Caki2 (cell line): ENCODE measurements at regions not wholly inside any gene's neighbourhood (a gene's known extent, or its start where the extent isn't known, plus 50 kb on each side); places are given as distances from the start of the nearest gene placed in this dataset.
A peak's percentile ranks its signal among the peaks of the same experiment; 100 is the strongest.
"Not testable (repeated sequence)": the region's sequence is repeated elsewhere in the genome, so short reads cannot be mapped to it uniquely, and the experiment has no call there.

ENCODE experiments used
- DNase-seq: peaks from one replicate; pipeline ENCODE4 v3.0.0-alpha.2; 2015; ENCODE audit warnings: low read depth
- in situ Hi-C: cut with HindIII; loops from 2 replicates; pipeline ENCODE4 v1.10.0; 2016; ENCODE audit warnings: low sequenced_read_pairs, low pct_unique_long_range_greater_than_20kb, mixed read lengths

DNA sequence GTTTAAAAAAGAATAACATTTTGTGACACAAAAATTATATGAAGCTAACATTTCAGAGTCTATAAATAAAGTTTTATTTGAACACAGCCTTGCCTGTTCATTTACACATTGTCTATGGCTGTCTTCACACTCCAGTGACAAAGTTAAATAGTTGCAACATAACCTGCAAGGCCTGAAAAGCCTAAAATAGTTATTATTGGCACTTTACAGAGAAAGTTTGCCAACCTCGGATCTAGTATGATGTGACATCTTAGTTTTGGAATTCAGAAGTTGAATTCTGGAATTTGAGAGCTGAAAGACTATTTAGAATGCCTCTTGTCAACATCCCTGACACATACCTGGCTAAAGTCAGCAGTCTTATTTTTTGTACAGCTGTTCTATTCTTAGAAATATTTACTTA is 68.3 kb downstream of the DYRK2 start:
- DNase-seq: peak; percentile 85
- in situ Hi-C loops: loop anchor here (25.0 kb wide), 1 partner anchor 770 kb away; no protein-coding TSS in a partner anchor

DNA sequence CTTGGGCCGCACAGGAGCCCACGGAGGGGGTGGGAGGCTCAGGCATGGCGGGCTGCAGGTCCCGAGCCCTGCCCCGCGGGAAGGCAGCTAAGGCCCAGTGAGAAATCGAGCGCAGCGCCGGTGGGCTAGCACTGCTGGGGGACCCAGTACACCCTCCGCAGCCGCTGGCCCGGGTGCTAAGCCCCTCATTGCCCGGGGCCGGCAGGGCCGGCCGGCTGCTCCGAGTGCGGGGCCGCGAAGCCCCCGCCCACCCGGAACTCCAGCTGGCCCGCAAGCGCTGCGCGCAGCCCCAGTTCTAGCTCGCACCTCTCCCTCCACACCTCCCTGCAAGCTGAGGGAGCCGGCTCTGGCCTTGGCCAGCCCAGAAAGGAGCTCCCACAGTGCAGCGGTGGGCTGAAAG is 70.8 kb downstream of the DYRK2 start:
- DNase-seq: not testable (repeated sequence)
- in situ Hi-C loops: loop anchor here (25.0 kb wide), 1 partner anchor 768 kb away; no protein-coding TSS in a partner anchor

DNA sequence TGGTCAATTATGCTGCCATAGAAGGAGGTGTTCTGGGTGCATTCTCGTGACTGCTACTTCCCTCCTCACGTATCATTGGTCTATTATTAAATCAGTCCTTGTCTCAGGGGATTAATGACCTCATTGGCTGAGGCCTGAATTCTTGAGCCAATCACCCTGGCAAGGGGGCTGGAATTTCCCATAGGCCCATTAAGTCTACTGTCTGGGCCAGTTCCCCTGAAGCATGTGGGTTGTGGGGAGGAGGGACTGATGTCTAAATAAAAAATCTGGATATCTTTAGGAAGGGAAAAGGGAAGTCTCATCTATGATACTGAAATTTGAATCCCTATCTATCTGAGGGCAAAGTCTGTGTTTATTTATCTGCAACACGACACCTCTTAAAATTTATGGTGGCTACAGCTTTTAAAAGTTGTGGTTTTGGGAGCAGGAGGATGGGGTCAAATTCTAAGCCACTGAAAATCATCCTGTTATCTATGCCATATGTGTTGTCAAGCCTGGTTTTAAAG is 71.9 kb downstream of the DYRK2 start:
- in situ Hi-C loops: loop anchor here (25.0 kb wide), 1 partner anchor 767 kb away; no protein-coding TSS in a partner anchor
- DNase-seq: peak; percentile 84

DNA sequence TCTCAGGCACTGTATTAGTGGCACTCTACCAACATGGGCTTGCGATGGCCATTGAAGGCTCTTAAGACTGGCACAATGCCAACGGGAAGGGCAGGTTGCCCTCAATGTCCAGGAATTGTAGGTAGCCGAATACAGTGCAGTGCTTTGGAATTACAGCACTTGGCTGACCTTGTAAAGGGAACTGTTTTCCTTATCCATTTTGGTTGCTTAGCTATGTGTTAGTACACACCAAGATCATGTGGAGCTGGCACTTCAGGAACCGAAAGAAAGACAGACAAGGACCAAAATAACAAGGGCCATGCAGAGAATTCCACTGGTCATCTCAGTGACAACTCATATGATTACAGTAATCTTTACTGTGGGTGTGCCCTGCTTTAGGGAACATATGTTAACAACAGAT is 72.7 kb downstream of the DYRK2 start:
- in situ Hi-C loops: loop anchor here (25.0 kb wide), 1 partner anchor 766 kb away; no protein-coding TSS in a partner anchor

DNA sequence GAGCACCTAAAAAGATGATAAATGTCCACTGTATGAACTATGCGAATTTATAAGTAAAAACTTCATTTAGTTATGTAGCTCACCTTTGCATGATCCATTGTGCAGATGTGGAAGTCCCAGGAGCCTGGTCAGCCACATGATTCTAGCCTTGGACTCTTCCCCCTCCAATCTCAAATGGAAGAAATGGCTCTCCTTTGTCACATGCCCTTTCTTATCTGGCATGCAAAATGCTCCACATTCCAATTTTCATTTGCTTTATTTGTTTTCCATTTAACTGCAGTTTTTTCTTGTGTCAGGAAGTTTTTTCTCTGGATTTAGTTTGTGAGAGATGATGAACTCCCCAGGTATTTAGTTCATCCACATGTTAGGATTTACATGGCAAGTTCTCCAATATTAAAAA is 73.8 kb downstream of the DYRK2 start:
- in situ Hi-C loops: loop anchor here (25.0 kb wide), 1 partner anchor 765 kb away; no protein-coding TSS in a partner anchor

More for the DNA sequence above, 72.7 kb downstream of the DYRK2 start:
- DNase-seq: no peak

DNA sequence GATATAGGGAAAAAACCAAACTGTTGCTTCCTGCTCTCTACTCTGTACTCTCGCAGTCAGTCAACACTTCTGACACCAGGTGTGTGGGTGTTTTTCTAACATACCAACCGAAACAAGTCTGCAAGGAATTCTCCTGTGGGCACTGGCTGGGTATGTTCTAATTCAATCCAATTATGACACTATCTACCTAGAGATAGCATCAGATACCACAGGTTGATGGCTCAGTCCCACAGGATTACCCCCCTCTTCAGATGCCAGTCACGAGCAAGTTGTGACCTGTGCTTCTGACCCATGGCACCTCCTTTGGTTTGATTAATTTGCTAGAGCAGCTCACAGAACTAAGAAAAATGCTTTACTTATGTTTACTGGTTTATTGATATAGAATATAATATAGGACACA is 78.3 kb downstream of the DYRK2 start:
- DNase-seq: no peak
- in situ Hi-C loops: no loop called here

More for the DNA sequence above, 73.8 kb downstream of the DYRK2 start:
- no peak for DNase-seq

DNA sequence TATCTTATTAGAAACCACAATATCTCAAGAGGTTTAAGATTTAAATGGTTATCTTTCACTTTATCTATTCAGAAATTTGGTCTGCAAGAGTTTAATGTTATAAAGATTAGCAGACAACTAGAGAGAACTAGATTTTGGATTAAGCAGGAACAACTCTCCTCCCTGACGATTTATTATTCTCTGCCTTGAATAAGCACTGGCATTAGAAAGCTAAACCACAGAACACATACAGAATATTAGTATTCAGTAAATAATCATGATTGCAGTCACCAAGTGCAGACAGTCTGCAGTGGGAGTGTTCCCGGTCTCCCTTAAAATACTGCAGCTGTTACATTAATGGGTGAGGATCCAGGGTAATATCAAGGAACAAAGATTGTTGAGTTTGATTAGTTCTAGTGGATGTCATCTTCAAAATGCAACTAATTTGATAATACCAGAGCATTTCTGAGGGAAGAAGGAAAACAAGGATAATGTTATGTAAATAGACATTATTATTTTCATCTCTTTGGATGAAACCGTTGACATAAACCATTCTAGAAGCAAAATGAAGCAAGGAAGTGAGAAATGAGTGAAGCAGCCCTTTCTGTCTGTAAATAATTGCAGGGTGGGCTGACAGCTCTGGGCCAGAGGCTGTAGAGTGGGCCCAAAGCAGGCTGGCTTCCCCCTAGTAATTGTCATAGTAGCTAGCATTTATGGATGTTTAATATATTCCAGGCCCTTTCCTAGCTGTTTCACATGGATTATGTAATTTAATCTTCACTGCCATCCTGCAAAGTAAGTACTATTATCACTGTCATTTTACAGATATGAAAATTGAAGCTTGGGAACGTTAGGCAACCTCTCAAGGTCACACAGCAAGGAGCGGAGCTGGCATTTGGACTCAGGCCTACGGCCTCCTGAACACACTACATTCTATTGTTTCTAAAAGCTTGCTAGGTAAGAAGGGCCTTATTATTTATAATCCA is 79.4 kb downstream of the DYRK2 start:
- no peak for DNase-seq
- in situ Hi-C loops: no loop called here

DNA sequence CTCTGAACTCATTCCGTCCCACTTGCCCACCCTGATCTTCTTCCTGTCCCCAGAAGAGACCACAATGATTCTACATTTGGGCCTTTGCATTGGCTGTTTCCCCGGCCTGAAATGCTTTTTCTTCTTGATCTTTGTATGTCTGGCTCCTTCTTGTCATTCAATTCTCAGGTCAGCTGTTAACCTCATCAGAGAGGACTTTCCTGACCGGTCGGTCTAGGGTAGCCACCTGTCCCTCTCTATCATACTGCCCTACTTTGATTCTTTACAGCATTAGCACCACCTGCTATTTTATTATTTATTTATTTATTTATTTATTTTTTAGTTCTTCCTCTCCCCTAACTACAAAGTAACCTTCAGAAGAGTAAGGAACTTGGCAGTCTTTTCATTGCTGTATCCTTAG is 84.3 kb downstream of the DYRK2 start:
- no peak for DNase-seq
- in situ Hi-C loops: no loop called here

DNA sequence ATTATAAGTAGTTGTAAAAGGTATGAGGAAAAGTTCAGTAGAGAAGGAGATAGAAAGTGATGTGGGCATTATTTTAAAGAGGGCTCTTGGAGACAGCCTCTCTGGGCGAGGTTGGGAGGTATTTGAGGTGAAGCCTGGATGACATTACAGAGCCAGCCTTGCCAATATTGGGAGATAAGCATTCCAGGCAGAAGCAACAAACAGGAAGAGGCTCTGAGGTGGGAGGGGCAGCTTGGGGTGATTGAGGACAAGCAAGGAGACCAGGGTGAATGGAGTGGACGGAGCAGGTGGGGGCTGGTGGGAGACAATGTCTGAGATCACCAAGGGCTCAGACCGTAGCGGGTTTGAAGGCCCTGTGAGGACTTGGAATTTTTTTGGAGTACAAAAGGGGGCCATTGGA is 87.3 kb downstream of the DYRK2 start:
- DNase-seq: no peak
- in situ Hi-C loops: no loop called here

DNA sequence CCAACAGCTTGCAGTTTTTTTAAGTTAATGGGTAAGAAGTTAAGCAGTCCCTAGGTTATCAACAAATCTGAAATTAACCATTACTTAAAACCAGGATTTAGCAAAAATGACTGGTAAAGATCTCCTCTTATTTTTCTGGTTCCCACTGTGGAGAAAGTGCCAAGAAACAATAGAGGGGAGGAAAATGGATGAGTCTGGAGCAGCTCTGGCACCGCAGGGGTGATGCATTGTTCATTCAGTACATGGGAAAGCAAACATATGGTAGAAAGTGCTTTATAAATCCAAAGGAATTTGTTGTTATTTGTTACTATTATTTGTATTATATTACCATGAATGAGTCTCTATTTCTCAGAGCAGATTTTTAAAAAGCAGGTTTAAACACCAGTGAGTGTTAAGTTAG is 92.2 kb downstream of the DYRK2 start:
- DNase-seq: no peak
- in situ Hi-C loops: no loop called here

DNA sequence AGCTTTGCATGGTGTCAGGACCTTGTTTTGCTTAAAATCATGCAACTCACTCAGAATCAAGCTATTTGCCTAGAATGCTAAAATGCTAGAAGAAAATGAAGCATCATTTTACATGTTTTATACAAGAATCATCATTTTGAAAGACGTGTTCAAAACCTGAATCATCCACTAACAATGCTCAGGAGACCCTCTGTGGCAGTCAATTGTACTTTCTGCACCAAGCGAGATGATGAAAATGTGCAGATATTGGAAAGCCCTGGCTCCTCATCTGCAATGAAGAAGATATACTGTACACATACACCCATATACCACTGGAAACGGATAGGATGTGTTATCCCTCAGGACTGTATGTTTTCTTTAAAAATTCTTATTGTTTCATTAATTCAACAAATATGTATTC is 92.7 kb downstream of the DYRK2 start:
- in situ Hi-C loops: no loop called here
- no peak for DNase-seq

DNA sequence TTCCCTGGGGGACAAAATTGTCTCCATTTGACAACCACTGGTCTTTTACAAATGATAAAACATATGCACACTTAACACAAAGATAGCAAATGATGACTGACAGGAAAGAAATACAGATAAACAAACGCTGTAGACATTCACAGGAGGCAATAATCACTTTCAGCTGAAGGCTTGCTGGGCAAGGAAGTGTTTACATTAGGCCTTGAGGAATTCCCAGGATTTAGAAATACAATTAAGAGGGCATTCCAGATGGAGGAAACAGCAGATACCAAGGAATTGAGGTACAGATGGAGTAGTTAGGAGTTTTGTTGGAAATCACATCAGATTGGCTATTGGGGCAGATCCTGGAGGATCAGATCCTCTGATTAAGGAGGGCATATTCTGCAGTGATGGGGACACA is 93.9 kb downstream of the DYRK2 start:
- in situ Hi-C loops: no loop called here
- no peak for DNase-seq

DNA sequence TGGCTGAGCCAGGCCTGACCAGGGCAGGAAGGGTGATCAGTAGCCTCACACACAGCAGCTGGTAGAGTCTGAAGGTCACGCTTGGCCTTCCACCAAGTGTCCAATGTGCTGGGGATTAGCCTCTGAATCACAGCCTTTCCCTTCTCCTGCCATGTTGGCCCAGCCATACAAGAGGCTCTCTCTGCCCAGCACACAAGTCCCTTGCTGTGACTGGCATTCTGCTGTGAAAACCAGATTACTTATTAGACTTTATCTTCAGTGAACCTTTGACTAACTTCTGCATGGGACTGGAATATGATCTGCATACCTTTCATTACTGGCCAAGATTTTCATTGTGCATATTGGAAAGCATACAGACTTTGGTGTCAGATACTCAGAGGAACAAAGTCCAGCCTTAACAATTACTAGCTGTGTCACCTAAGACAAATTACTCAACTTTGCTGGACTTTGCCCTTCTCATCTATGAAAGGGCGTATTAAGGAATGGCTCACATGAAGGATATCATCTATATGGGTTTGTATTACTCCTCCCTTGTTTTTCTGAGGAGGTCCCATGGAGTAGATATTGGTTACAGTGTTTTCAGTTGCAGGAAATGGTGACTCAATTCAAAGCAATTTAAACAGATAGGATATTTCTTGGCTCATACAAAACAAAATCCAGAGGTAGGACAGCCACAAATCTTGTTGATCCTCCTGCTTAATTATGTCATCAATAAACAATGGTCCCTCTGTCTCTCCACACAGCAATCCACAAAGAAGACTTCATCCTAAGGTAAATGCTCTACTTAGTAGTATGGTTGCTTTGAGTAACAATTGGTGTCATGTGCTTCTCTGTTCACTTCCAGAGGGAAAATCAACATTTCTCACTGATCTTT is 99.6 kb downstream of the DYRK2 start:
- peak; percentile 97 for DNase-seq
- in situ Hi-C loops: no loop called here

DNA sequence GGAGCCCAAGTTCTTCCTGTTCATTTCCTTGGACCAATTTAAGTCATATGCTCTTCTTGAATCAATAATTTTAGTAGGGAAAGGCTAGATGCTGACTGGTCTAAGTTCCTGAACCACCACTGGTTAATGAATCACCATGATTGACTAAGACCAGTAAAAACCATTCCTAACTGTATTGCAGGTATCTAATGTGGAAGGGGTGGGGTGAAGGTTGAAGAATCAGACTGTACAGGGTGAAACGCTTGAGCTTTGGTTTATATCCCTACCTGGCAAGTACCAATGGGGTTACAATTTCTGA is 100.1 kb downstream of the DYRK2 start:
- DNase-seq: no peak
- in situ Hi-C loops: no loop called here

DNA sequence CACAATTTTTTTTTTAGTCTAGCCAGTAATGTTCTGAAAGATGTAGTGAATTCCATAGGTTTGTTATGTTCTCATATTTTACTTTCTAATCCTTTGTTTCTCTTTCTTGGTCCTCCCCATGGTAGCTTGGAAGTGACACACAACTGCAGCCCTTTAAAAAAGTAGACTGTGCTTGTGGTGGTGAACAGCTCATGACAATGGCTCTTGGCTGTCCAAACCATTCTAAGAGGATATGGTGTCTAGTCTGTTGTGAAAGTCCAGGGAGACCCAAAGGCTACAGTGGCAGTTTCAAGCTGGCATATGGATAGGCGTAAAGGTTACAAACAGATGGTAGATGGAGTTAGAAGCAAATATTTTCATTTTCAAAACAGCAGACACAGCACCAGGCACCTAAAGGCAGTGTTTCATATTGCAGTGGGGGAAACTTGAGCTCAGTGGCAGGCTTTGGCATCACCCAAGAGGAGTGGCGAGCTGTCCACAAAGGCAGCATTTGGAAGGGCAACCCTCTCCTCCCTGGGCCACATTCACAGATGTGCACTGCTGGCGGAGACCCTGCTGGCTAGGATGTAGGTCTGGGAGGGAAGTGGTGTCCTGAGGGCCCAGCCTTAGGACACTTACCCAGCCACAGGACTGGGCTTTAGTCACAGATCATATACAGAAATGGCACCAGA is 102.1 kb downstream of the DYRK2 start:
- DNase-seq: no peak
- in situ Hi-C loops: no loop called here

DNA sequence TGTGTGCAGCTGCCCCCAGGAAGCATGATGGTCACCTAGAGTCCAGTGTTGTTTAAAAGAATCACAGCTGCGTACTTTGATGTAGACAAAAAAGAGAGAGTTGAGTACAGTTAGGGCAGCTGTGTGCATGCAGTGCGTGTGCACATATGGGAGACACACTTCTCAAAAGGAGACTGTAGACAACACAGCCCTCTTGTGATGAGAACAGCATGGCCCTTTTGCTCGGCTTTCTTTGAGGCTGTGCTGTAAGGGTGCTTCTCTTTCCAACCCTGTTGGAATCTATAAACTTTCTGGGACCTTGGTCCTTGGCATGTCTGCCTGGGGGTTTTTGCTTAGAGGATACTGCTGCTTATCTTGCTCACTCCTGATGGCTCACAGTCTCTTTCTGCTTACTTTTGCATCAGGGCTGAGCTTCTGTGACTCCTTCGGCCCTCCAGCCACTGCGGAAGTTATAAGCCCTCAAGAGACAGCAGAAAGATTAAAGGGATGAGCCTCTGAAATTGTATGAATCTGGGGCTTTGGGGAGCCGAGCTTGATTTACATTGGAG is 102.9 kb downstream of the DYRK2 start:
- no peak for DNase-seq
- in situ Hi-C loops: no loop called here

DNA sequence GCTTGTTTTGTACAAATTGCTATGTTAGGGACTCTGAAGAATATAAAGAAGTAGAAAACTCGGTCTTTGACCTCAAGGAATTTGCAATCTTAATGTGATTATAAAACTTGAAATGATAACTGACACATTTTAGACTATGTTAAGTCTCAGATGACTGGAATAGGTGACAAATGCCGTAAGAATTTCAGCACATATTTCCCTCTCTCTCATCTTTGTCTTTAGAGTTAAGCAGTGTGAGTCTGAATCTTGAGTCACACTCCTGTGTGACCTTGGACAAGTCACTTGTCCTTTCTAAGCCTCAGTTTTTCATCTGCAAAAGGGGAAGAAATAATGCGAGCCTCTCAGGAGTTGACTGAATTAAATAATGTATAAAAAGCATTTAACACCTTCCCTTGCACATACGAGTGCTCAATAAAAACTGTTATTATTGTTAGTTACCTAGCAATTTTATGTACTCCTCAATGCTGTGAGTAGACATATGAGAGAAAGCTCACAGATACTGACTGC is 103.7 kb downstream of the DYRK2 start:
- in situ Hi-C loops: no loop called here
- no peak for DNase-seq
